Stimulated activated memory B cell treated with anti-CD40 and anti-IgM and Interleukin-4, amounts not matched to agents 10 μg/mL and 1 μg/mL and 100 μg/mL, for 72 hours (primary cell): ENCODE measurements at regions not wholly inside any gene's neighbourhood (a gene's known extent, or its start where the extent isn't known, plus 50 kb on each side); places are given as distances from the start of the nearest gene placed in this dataset.

Experiments used
- ATAC-seq: fragments of 150-1000 bp; cut with Tn5 transposase; 2 replicates; pipeline ENCODE4 v1.10.0; 2021
- H3K27ac Mint-ChIP-seq: one replicate; pipeline ENCODE4 v1.8.0; 2022; ENCODE audit warnings: mild to moderate bottlenecking, mixed read lengths
- H3K27me3 Mint-ChIP-seq: one replicate; pipeline ENCODE4 v1.8.0; 2022; ENCODE audit warnings: mixed read lengths
- H3K36me3 Mint-ChIP-seq: one replicate; pipeline ENCODE4 v1.8.0; 2022; ENCODE audit warnings: mixed read lengths
- H3K4me1 Mint-ChIP-seq: one replicate; pipeline ENCODE4 v1.8.0; 2022; ENCODE audit warnings: mixed read lengths
- H3K4me3 Mint-ChIP-seq: one replicate; pipeline ENCODE4 v1.8.0; 2022; ENCODE audit warnings: mild to moderate bottlenecking, moderate library complexity, mixed read lengths
- H3K9me3 Mint-ChIP-seq: one replicate; pipeline ENCODE4 v1.8.0; 2022; ENCODE audit warnings: mixed read lengths

GRCh38 chr12:61412201-61412600 is 848.0 kb upstream of the USP15 start:
- Mint-ChIP-seq H3K36me3 (no peaks in the 10 kb centered on the region), H3K4me1 (no peaks in the 10 kb centered on the region), H3K27me3 (no peaks in the 10 kb centered on the region), H3K9me3 (peaks cover 13% of the 10 kb centered on the region), H3K4me3 (no peak overlapping the region), H3K27ac (no peak overlapping the region)
- ATAC-seq, result no peak

GRCh38 chr12:61414470-61414869 is 845.7 kb upstream of the USP15 start:
- H3K9me3 Mint-ChIP-seq, result peaks cover 6% of the 10 kb centered on the region
- H3K36me3 Mint-ChIP-seq, result no peaks in the 10 kb centered on the region
- no peaks in the 10 kb centered on the region for H3K27me3 Mint-ChIP-seq

GRCh38 chr12:61422786-61423185 is 837.4 kb upstream of the USP15 start:
- Mint-ChIP-seq H3K27me3 (no peaks in the 10 kb centered on the region), H3K4me1 (no peaks in the 10 kb centered on the region), H3K4me3 (no peak overlapping the region), H3K9me3 (peaks cover 3% of the 10 kb centered on the region), H3K27ac (no peak overlapping the region), H3K36me3 (no peaks in the 10 kb centered on the region)
- no peak for ATAC-seq

More at GRCh38 chr12:61414470-61414869, 845.7 kb upstream of the USP15 start:
- no peak for ATAC-seq
- H3K4me1 Mint-ChIP-seq, result no peaks in the 10 kb centered on the region
- H3K4me3 Mint-ChIP-seq, result no peak overlapping the region
- H3K27ac Mint-ChIP-seq, result no peak overlapping the region

GRCh38 chr12:61452076-61452475 is 808.1 kb upstream of the USP15 start:
- no peak for ATAC-seq
- no peaks in the 10 kb centered on the region for H3K4me1 Mint-ChIP-seq
- H3K4me3 Mint-ChIP-seq, result no peak overlapping the region
- no peak overlapping the region for H3K27ac Mint-ChIP-seq
- peaks cover 3% of the 10 kb centered on the region for H3K9me3 Mint-ChIP-seq
- H3K36me3 Mint-ChIP-seq, result no peaks in the 10 kb centered on the region
- no peaks in the 10 kb centered on the region for H3K27me3 Mint-ChIP-seq

GRCh38 chr12:61487728-61488127 is 772.5 kb upstream of the USP15 start:
- Mint-ChIP-seq H3K27ac (no peak overlapping the region), H3K9me3 (peaks cover 10% of the 10 kb centered on the region), H3K27me3 (no peaks in the 10 kb centered on the region), H3K36me3 (no peaks in the 10 kb centered on the region), H3K4me3 (no peak overlapping the region), H3K4me1 (no peaks in the 10 kb centered on the region)
- ATAC-seq, result no peak

GRCh38 chr12:61490526-61491498 is 769.4 kb upstream of the USP15 start:
- Mint-ChIP-seq H3K27me3 (no peaks in the 10 kb centered on the region), H3K27ac (no peak overlapping the region), H3K9me3 (peaks cover 6% of the 10 kb centered on the region), H3K4me3 (no peak overlapping the region), H3K36me3 (no peaks in the 10 kb centered on the region), H3K4me1 (no peaks in the 10 kb centered on the region)
- no peak for ATAC-seq

- H3K9me3 Mint-ChIP-seq, result peaks cover 6% of the 10 kb centered on the region
- H3K27ac Mint-ChIP-seq, result no peak overlapping the region
- no peaks in the 10 kb centered on the region for H3K4me1 Mint-ChIP-seq
- H3K4me3 Mint-ChIP-seq, result no peak overlapping the region
- H3K36me3 Mint-ChIP-seq, result no peaks in the 10 kb centered on the region
- ATAC-seq, result no peak
- no peaks in the 10 kb centered on the region for H3K27me3 Mint-ChIP-seq
These were observed 758.0 kb upstream of the USP15 start for GRCh38 chr12:61502179-61502578.

GRCh38 chr12:61504396-61505080 is 755.7 kb upstream of the USP15 start:
- ATAC-seq, result no peak
- no peaks in the 10 kb centered on the region for H3K4me1 Mint-ChIP-seq
- H3K36me3 Mint-ChIP-seq, result no peaks in the 10 kb centered on the region
- no peaks in the 10 kb centered on the region for H3K27me3 Mint-ChIP-seq
- no peak overlapping the region for H3K27ac Mint-ChIP-seq
- H3K9me3 Mint-ChIP-seq, result peaks cover 3% of the 10 kb centered on the region
- H3K4me3 Mint-ChIP-seq, result no peak overlapping the region

GRCh38 chr12:61513499-61513898 is 746.7 kb upstream of the USP15 start:
- no peak for ATAC-seq
- H3K27me3 Mint-ChIP-seq, result no peaks in the 10 kb centered on the region
- H3K4me1 Mint-ChIP-seq, result no peaks in the 10 kb centered on the region
- no peaks in the 10 kb centered on the region for H3K36me3 Mint-ChIP-seq
- no peak overlapping the region for H3K27ac Mint-ChIP-seq
- no peak overlapping the region for H3K4me3 Mint-ChIP-seq
- peaks cover 4% of the 10 kb centered on the region for H3K9me3 Mint-ChIP-seq

- Mint-ChIP-seq H3K27ac (no peak overlapping the region), H3K4me1 (no peaks in the 10 kb centered on the region), H3K9me3 (peaks cover 4% of the 10 kb centered on the region), H3K4me3 (no peak overlapping the region), H3K36me3 (no peaks in the 10 kb centered on the region), H3K27me3 (no peaks in the 10 kb centered on the region)
- ATAC-seq, result no peak
These were observed 746.2 kb upstream of the USP15 start for GRCh38 chr12:61514016-61514415.

GRCh38 chr12:61521258-61521657 is 738.9 kb upstream of the USP15 start:
- ATAC-seq, result no peak
- Mint-ChIP-seq H3K27ac (no peak overlapping the region), H3K27me3 (no peaks in the 10 kb centered on the region), H3K4me1 (no peaks in the 10 kb centered on the region), H3K4me3 (no peak overlapping the region), H3K36me3 (no peaks in the 10 kb centered on the region), H3K9me3 (peaks cover 9% of the 10 kb centered on the region)

- Mint-ChIP-seq H3K4me1 (no peaks in the 10 kb centered on the region), H3K36me3 (no peaks in the 10 kb centered on the region), H3K4me3 (no peak overlapping the region), H3K27ac (no peak overlapping the region), H3K27me3 (no peaks in the 10 kb centered on the region), H3K9me3 (peaks cover 5% of the 10 kb centered on the region)
- ATAC-seq, result no peak
These were observed 736.8 kb upstream of the USP15 start for GRCh38 chr12:61523276-61523992.

- ATAC-seq, result no peak
- H3K4me1 Mint-ChIP-seq, result no peaks in the 10 kb centered on the region
- no peaks in the 10 kb centered on the region for H3K27me3 Mint-ChIP-seq
- H3K9me3 Mint-ChIP-seq, result peaks cover 5% of the 10 kb centered on the region
- no peak overlapping the region for H3K4me3 Mint-ChIP-seq
- no peak overlapping the region for H3K27ac Mint-ChIP-seq
- H3K36me3 Mint-ChIP-seq, result no peaks in the 10 kb centered on the region
These were observed 735.4 kb upstream of the USP15 start for GRCh38 chr12:61524851-61525250.

GRCh38 chr12:61525331-61525730 is 734.9 kb upstream of the USP15 start:
- no peak overlapping the region for H3K27ac Mint-ChIP-seq
- ATAC-seq, result no peak
- H3K36me3 Mint-ChIP-seq, result no peaks in the 10 kb centered on the region
- no peaks in the 10 kb centered on the region for H3K27me3 Mint-ChIP-seq
- H3K9me3 Mint-ChIP-seq, result peaks cover 5% of the 10 kb centered on the region
- H3K4me1 Mint-ChIP-seq, result no peaks in the 10 kb centered on the region
- H3K4me3 Mint-ChIP-seq, result no peak overlapping the region

GRCh38 chr12:61530456-61530855 is 729.7 kb upstream of the USP15 start:
- ATAC-seq, result no peak
- Mint-ChIP-seq H3K9me3 (peaks cover 6% of the 10 kb centered on the region), H3K27me3 (no peaks in the 10 kb centered on the region), H3K27ac (no peak overlapping the region), H3K36me3 (no peaks in the 10 kb centered on the region), H3K4me1 (no peaks in the 10 kb centered on the region), H3K4me3 (no peak overlapping the region)
